Fibroblast of the conjunctiva (primary cell): ENCODE measurements at regions not wholly inside any gene's neighbourhood (a gene's known extent, or its start where the extent isn't known, plus 50 kb on each side); places are given as distances from the start of the nearest gene placed in this dataset.

Experiments used
- DNase-seq: peaks from one replicate; pipeline ENCODE4 v3.0.0-alpha.2; 2010; ENCODE audit warnings: low read depth

- no peak for DNase-seq
These were observed 56.5 kb upstream of the TBX3 start for GRCh38 chr12:114740448-114740847.

GRCh38 chr12:114738460-114739184, 54.6 kb upstream of the TBX3 start:
- DNase-seq = no peak

GRCh38 chr12:114735680-114736374, 51.9 kb upstream of the TBX3 start:
- no peak for DNase-seq

GRCh38 chr12:114735011-114735410, 51.0 kb upstream of the TBX3 start:
- DNase-seq = no peak

- no peak for DNase-seq
These were observed 49.9 kb upstream of the TBX3 start for GRCh38 chr12:114733919-114734318.
